OCI-LY1 (cell line): ENCODE measurements at regions not wholly inside any gene's neighbourhood (a gene's known extent, or its start where the extent isn't known, plus 50 kb on each side); places are given as distances from the start of the nearest gene placed in this dataset.

ENCODE experiments used
- H2AFZ ChIP-seq: fragments of 200-600 bp; sonication (generic), shearing (Covaris generic); 2 replicates; pipeline ENCODE4 v1.6.0; 2014; ENCODE audit warnings: antibody characterized with exemption, mild to moderate bottlenecking, low read length
- H3F3A ChIP-seq: fragments of 200-600 bp; sonication (generic), shearing (Covaris generic); 2 replicates; pipeline ENCODE4 v1.6.0; 2014; ENCODE audit warnings: mild to moderate bottlenecking, antibody characterized with exemption, low read length, moderate library complexity; ENCODE audit not compliant: insufficient read depth
- H3K27ac ChIP-seq: fragments of 200-600 bp; sonication (generic); 2 replicates; pipeline ENCODE4 v1.5.1; 2014; ENCODE audit warnings: low read length, mixed run types, mild to moderate bottlenecking, low read depth; ENCODE audit not compliant: poor library complexity, severe bottlenecking
- H3K27me3 ChIP-seq: fragments of 200-600 bp; sonication (generic); 2 replicates; pipeline ENCODE4 v1.6.0; 2014; ENCODE audit warnings: antibody characterized with exemption, mild to moderate bottlenecking, low read length, moderate library complexity; ENCODE audit not compliant: insufficient read depth
- H3K36me3 ChIP-seq: fragments of 200-600 bp; sonication (generic); 2 replicates; pipeline ENCODE4 v1.6.1; 2014; ENCODE audit warnings: mild to moderate bottlenecking, antibody characterized with exemption, low read length, moderate library complexity, mixed read lengths; ENCODE audit not compliant: insufficient read depth
- H3K4me1 ChIP-seq: fragments of 200-600 bp; sonication (generic); 2 replicates; pipeline ENCODE4 v1.5.1; 2014; ENCODE audit warnings: mild to moderate bottlenecking, low read length, moderate library complexity; ENCODE audit not compliant: insufficient read depth, severe bottlenecking
- H3K4me2 ChIP-seq: fragments of 200-600 bp; sonication (generic), shearing (Covaris generic); 2 replicates; pipeline ENCODE4 v1.6.1; 2014; ENCODE audit warnings: low read length
- H3K4me3 ChIP-seq: fragments of 200-600 bp; sonication (generic); 2 replicates; pipeline ENCODE4 v1.5.1; 2014; ENCODE audit warnings: low read length, low read depth, mild to moderate bottlenecking, mixed read lengths; ENCODE audit not compliant: poor library complexity, severe bottlenecking
- H3K79me2 ChIP-seq: fragments of 200-600 bp; shearing (Covaris generic); 2 replicates; pipeline ENCODE4 v1.6.1; 2016; ENCODE audit warnings: mixed run types, low read length, mixed read lengths; ENCODE audit not compliant: insufficient read depth
- H3K9ac ChIP-seq: fragments of 200-600 bp; sonication (generic), shearing (Covaris generic); 2 replicates; pipeline ENCODE4 v1.6.1; 2014; ENCODE audit warnings: mild to moderate bottlenecking, low read length, mixed read lengths
- H3K9me2 ChIP-seq: fragments of 200-600 bp; sonication (generic), shearing (Covaris generic); 2 replicates; pipeline ENCODE4 v1.6.1; 2014; ENCODE audit warnings: low read depth, mild to moderate bottlenecking, low read length, mixed read lengths
- H3K9me3 ChIP-seq: fragments of 200-600 bp; shearing (Covaris generic); 2 replicates; pipeline ENCODE4 v1.6.1; 2014; ENCODE audit warnings: low read length, mixed read lengths
- H4K20me1 ChIP-seq: fragments of 200-600 bp; sonication (generic), shearing (Covaris generic); 2 replicates; pipeline ENCODE4 v1.6.0; 2016; ENCODE audit warnings: mild to moderate bottlenecking, low read length; ENCODE audit not compliant: insufficient read depth
- EZH2 ChIP-seq: fragments of 200-600 bp; sonication (generic), shearing (Covaris generic); IDR thresholded peaks from 2 replicates; pipeline ENCODE4 v1.8.0; 2017; ENCODE audit warnings: borderline replicate concordance, mixed run types, mild to moderate bottlenecking, antibody characterized with exemption, low read length, moderate library complexity, mixed read lengths
- TF ChIP-seq, protein P1 (sequence below): fragments of 200-600 bp; sonication (generic), shearing (Covaris generic); IDR thresholded peaks from 2 replicates; pipeline ENCODE4 v1.5.1; 2017; ENCODE audit warnings: mild to moderate bottlenecking, antibody characterized with exemption, low read length, moderate library complexity, mixed read lengths

DNA sequence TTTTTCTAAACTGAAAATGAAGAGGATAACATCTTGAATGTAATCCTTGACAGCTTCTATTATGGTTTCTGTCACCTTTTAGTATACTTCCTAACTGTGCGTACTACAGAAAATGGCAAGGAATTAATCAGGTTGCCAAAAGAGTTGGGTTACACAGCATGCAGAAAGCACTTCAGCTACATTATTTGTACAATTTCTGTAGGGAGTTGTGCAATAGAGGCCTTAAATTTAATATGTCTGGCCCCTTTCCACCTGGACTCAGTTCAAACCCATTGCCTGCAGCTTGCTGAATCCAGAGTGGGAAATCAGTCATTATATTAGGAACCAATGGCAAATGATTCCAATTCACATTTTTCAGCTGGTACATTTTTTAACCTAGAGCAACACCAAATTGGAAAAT is 549.7 kb downstream of the CSNK1G3 start:
- no peak overlapping the region for H3K4me2 ChIP-seq
- H2AFZ ChIP-seq, result no peak overlapping the region
- H3K27me3 ChIP-seq, result no peaks in the 10 kb centered on the region
- no peaks in the 10 kb centered on the region for H3K36me3 ChIP-seq
- no peaks in the 10 kb centered on the region for H3F3A ChIP-seq
- no peak overlapping the region for H3K9ac ChIP-seq
- H3K4me1 ChIP-seq, result peaks cover 28% of the 10 kb centered on the region
- no peaks in the 10 kb centered on the region for H3K9me2 ChIP-seq
- no peaks in the 10 kb centered on the region for H3K79me2 ChIP-seq
- peaks cover 6% of the 10 kb centered on the region for H3K9me3 ChIP-seq
- TF ChIP-seq EZH2, result no peak
- TF ChIP-seq, protein P1, sequence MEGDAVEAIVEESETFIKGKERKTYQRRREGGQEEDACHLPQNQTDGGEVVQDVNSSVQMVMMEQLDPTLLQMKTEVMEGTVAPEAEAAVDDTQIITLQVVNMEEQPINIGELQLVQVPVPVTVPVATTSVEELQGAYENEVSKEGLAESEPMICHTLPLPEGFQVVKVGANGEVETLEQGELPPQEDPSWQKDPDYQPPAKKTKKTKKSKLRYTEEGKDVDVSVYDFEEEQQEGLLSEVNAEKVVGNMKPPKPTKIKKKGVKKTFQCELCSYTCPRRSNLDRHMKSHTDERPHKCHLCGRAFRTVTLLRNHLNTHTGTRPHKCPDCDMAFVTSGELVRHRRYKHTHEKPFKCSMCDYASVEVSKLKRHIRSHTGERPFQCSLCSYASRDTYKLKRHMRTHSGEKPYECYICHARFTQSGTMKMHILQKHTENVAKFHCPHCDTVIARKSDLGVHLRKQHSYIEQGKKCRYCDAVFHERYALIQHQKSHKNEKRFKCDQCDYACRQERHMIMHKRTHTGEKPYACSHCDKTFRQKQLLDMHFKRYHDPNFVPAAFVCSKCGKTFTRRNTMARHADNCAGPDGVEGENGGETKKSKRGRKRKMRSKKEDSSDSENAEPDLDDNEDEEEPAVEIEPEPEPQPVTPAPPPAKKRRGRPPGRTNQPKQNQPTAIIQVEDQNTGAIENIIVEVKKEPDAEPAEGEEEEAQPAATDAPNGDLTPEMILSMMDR, result no peak
- no peak overlapping the region for H3K4me3 ChIP-seq
- H4K20me1 ChIP-seq, result no peaks in the 10 kb centered on the region
- no peak overlapping the region for H3K27ac ChIP-seq

DNA sequence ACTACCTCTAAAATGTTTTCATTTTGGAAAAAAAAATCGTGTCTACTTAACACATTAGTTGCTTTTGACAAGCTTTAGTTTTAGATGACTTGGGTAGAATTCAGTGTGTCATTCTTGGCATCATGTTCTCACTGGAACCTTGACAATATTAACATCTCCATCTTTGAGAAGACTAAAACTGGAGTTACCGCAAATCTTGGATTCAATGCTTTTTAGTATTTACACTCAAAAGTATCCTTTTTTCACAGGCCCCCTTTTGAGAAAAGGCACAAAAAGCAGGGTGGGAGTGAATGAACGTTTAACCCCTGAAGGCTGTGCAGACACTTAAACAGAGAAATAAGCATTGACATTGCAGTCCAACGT is 549.1 kb downstream of the CSNK1G3 start:
- TF ChIP-seq EZH2, result no peak
- TF ChIP-seq, protein P1, result no peak
- Histone ChIP-seq H3K27me3 (no peaks in the 10 kb centered on the region), H3K9ac (no peak overlapping the region)

DNA sequence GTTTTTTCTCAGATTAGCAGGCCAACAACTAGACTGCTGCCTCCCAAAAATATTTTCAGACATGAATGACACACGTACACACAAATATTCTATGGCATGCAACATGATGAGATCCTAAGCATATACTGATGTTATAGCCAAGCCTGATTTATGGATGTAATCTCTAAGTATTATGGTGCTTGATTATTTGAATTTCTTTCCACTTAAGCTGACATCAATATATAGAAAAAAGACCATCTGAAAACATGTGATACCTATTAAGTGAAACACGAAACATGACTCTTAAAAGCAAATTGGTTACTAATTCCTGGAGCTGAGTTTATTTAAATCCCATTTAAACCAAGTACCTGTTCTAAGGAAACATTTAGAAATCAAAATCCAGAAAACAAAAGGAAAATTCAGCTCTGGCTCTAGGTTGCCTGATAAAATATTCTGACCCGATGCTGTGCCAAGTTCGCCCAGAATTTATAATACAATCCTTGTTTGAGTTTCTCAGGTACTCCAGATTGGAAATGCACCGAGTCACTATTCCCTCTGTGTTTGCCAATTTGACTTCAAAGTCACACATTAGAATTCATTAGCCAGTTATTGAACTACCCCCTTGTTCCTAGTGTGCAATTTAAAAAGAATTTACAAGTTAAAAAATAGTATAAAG is 548.6 kb downstream of the CSNK1G3 start:
- no peak overlapping the region for H3K9ac ChIP-seq
- no peaks in the 10 kb centered on the region for H3F3A ChIP-seq
- H3K4me2 ChIP-seq, result no peak overlapping the region
- H3K4me1 ChIP-seq, result peaks cover 39% of the 10 kb centered on the region
- peaks cover 6% of the 10 kb centered on the region for H3K9me3 ChIP-seq
- H3K27me3 ChIP-seq, result no peaks in the 10 kb centered on the region
- TF ChIP-seq, protein P1, result no peak
- TF ChIP-seq EZH2, result no peak
- no peaks in the 10 kb centered on the region for H3K36me3 ChIP-seq
- no peaks in the 10 kb centered on the region for H3K79me2 ChIP-seq
- H2AFZ ChIP-seq, result no peak overlapping the region
- no peak overlapping the region for H3K27ac ChIP-seq
- H3K9me2 ChIP-seq, result no peaks in the 10 kb centered on the region
- H4K20me1 ChIP-seq, result no peaks in the 10 kb centered on the region
- no peak overlapping the region for H3K4me3 ChIP-seq

More for the DNA sequence above, 549.1 kb downstream of the CSNK1G3 start:
- Histone ChIP-seq H3K27ac (no peak overlapping the region), H3K4me1 (peaks cover 34% of the 10 kb centered on the region), H3K9me3 (peaks cover 6% of the 10 kb centered on the region), H3K4me3 (no peak overlapping the region), H3K9me2 (no peaks in the 10 kb centered on the region), H3F3A (no peaks in the 10 kb centered on the region), H3K36me3 (no peaks in the 10 kb centered on the region), H3K79me2 (no peaks in the 10 kb centered on the region), H2AFZ (no peak overlapping the region), H4K20me1 (no peaks in the 10 kb centered on the region), H3K4me2 (no peak overlapping the region)
